GM12872 (cell line): ENCODE measurements at regions not wholly inside any gene's neighbourhood (a gene's known extent, or its start where the extent isn't known, plus 50 kb on each side); places are given as distances from the start of the nearest gene placed in this dataset.

ENCODE experiments used
- CTCF ChIP-seq: IDR thresholded peaks from 3 replicates; pipeline ENCODE4 v1.5.1; 2011; ENCODE audit warnings: low read depth, mild to moderate bottlenecking, low read length, moderate library complexity; ENCODE audit not compliant: insufficient read depth

- peak; percentile 32; the same call in 1 of the 3 replicates for TF ChIP-seq CTCF
Measured at GRCh38 chr1:144532156-144532607, 60.5 kb upstream of the PPIAL4F start.
